ENCODE measurements at regions not wholly inside any gene's neighbourhood (a gene's known extent, or its start where the extent isn't known, plus 50 kb on each side); places are given as distances from the start of the nearest gene placed in this dataset.

DNA sequence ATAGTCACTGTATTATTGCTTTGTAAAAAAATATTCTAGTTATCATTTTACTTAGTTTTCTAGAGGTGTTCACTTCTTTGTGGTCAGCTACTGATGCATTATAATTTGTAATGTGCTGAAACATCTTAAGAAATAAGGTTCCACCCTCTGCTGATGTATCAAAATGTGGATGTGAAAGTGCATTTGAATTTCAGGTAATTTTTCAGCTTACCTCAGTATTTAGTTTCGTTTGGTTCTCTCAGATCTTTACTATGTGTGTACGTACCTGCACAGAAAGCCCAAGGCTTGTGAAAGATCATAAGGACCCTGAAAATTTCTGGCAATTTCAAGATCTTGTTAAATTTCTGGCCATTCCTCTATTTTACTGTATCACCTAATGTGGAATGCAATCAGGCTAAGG lies 542.3 kb upstream of the TPK1 start:
- Histone ChIP-seq H3K4me3 (ENCODE audit: low read length) (no peak overlapping the region), H2AFZ (ENCODE audit: low read depth, low read length) (no peak overlapping the region)

DNA sequence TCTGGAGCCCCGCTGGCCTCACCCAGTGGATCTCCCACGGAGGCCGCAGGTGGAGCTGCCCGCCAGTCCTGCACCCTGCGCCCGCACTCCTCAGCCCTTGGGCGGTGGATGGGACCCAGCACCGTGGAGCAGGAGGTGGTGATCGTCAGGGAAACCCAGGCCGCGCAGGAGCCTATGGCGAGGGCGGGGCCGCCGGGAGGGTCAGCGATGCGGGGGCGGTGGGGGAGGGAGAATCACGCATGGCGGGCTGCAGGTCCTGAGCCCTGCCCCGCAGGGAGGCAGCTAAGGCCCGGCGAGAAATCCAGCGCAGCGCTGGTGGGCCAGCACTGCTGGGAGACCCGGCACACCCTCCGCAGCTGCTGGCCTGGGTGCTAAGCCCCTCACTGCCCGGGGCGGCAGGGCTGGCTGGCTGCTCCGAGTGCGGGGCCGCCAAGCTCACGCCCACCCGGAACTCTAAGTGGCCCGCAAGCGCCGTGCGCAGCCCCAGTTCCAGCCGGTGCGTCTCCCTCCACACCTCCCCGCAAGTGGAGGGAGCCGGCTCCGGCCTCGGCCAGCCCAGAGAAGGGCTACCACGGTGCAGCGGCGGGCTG lies 524.8 kb upstream of the TPK1 start:
- Histone ChIP-seq H4K20me1 (ENCODE audit: insufficient read depth) (no peaks in the 10 kb centered on the region), H3K27ac (ENCODE audit: low read length) (no peak overlapping the region), H3K36me3 (ENCODE audit: insufficient read depth, low read length) (no peaks in the 10 kb centered on the region), H3F3A (ENCODE audit: insufficient read depth, low read length, poor library complexity, severe bottlenecking) (no peaks in the 10 kb centered on the region), H3K79me2 (replicated peaks; ENCODE audit: insufficient read depth, low read length) (no peaks in the 10 kb centered on the region), H3K9me2 (ENCODE audit: insufficient read depth, low read length) (no peaks in the 10 kb centered on the region), H3K9me3 (ENCODE audit: low read length) (peaks cover 3% of the 10 kb centered on the region), H3K4me3 (ENCODE audit: low read length) (no peak overlapping the region), H3K27me3 (ENCODE audit: insufficient read depth, low read depth, low read length) (no peaks in the 10 kb centered on the region), H3K9ac (ENCODE audit: low read length) (no peak overlapping the region), H2AFZ (ENCODE audit: low read depth, low read length) (no peak overlapping the region), H3K4me2 (ENCODE audit: low read length) (no peak overlapping the region)
- TF ChIP-seq, protein P1, sequence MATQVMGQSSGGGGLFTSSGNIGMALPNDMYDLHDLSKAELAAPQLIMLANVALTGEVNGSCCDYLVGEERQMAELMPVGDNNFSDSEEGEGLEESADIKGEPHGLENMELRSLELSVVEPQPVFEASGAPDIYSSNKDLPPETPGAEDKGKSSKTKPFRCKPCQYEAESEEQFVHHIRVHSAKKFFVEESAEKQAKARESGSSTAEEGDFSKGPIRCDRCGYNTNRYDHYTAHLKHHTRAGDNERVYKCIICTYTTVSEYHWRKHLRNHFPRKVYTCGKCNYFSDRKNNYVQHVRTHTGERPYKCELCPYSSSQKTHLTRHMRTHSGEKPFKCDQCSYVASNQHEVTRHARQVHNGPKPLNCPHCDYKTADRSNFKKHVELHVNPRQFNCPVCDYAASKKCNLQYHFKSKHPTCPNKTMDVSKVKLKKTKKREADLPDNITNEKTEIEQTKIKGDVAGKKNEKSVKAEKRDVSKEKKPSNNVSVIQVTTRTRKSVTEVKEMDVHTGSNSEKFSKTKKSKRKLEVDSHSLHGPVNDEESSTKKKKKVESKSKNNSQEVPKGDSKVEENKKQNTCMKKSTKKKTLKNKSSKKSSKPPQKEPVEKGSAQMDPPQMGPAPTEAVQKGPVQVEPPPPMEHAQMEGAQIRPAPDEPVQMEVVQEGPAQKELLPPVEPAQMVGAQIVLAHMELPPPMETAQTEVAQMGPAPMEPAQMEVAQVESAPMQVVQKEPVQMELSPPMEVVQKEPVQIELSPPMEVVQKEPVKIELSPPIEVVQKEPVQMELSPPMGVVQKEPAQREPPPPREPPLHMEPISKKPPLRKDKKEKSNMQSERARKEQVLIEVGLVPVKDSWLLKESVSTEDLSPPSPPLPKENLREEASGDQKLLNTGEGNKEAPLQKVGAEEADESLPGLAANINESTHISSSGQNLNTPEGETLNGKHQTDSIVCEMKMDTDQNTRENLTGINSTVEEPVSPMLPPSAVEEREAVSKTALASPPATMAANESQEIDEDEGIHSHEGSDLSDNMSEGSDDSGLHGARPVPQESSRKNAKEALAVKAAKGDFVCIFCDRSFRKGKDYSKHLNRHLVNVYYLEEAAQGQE (IDR thresholded peaks at IDR 0.05; ENCODE audit: borderline replicate concordance) = no peak

More for the DNA sequence above, 542.3 kb upstream of the TPK1 start:
- no peak overlapping the region for H3K27ac ChIP-seq (ENCODE audit: low read length)
- no peak overlapping the region for H3K9ac ChIP-seq (ENCODE audit: low read length)
- no peaks in the 10 kb centered on the region for H4K20me1 ChIP-seq (ENCODE audit: insufficient read depth)
- no peaks in the 10 kb centered on the region for H3K27me3 ChIP-seq (ENCODE audit: insufficient read depth, low read depth, low read length)
- no peaks in the 10 kb centered on the region for H3K36me3 ChIP-seq (ENCODE audit: insufficient read depth, low read length)
- no peak for TF ChIP-seq TAF1 (IDR thresholded peaks at IDR 0.05; ENCODE audit: low read depth)
- TF ChIP-seq POLR2AphosphoS5 (IDR thresholded peaks at IDR 0.05) = no peak
- no peak for TF ChIP-seq MXI1 (conservative IDR thresholded peaks at IDR 0.05; ENCODE audit: poor library complexity, severe bottlenecking)
- no peak for TF ChIP-seq EP300 (conservative IDR thresholded peaks at IDR 0.05; ENCODE audit: poor library complexity, severe bottlenecking)
- TF ChIP-seq EZH2 (IDR thresholded peaks at IDR 0.05; ENCODE audit: borderline replicate concordance, insufficient read depth, low read length, poor library complexity, severe bottlenecking) = no peak
- TF ChIP-seq SMC3 (conservative IDR thresholded peaks at IDR 0.05; ENCODE audit: poor library complexity) = no peak
- TF ChIP-seq, protein P2, sequence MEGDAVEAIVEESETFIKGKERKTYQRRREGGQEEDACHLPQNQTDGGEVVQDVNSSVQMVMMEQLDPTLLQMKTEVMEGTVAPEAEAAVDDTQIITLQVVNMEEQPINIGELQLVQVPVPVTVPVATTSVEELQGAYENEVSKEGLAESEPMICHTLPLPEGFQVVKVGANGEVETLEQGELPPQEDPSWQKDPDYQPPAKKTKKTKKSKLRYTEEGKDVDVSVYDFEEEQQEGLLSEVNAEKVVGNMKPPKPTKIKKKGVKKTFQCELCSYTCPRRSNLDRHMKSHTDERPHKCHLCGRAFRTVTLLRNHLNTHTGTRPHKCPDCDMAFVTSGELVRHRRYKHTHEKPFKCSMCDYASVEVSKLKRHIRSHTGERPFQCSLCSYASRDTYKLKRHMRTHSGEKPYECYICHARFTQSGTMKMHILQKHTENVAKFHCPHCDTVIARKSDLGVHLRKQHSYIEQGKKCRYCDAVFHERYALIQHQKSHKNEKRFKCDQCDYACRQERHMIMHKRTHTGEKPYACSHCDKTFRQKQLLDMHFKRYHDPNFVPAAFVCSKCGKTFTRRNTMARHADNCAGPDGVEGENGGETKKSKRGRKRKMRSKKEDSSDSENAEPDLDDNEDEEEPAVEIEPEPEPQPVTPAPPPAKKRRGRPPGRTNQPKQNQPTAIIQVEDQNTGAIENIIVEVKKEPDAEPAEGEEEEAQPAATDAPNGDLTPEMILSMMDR (IDR thresholded peaks at IDR 0.05; ENCODE audit: poor library complexity, severe bottlenecking) = no peak
- TF ChIP-seq, protein P1 (IDR thresholded peaks at IDR 0.05; ENCODE audit: borderline replicate concordance) = no peak
- TF ChIP-seq RAD21 (conservative IDR thresholded peaks at IDR 0.05) = no peak
- H3K9me3 ChIP-seq (ENCODE audit: low read length) = no peaks in the 10 kb centered on the region
- no peaks in the 10 kb centered on the region for H3K9me2 ChIP-seq (ENCODE audit: insufficient read depth, low read length)
- H3K4me2 ChIP-seq (ENCODE audit: low read length) = no peak overlapping the region
- no peaks in the 10 kb centered on the region for H3K79me2 ChIP-seq (replicated peaks; ENCODE audit: insufficient read depth, low read length)
- H3F3A ChIP-seq (ENCODE audit: insufficient read depth, low read length, poor library complexity, severe bottlenecking) = no peaks in the 10 kb centered on the region

All from neural cell (in vitro differentiated cells).